ENCODE measurements at regions not wholly inside any gene's neighbourhood (a gene's known extent, or its start where the extent isn't known, plus 50 kb on each side); places are given as distances from the start of the nearest gene placed in this dataset.
"Not testable (repeated sequence)": the region's sequence is repeated elsewhere in the genome, so short reads cannot be mapped to it uniquely, and the experiment has no call there.

- H3K27me3 ChIP-seq (ENCODE audit: insufficient read depth, insufficient read length): no peaks in the 10 kb centered on the region
- no peaks in the 10 kb centered on the region for H3K9me3 ChIP-seq (ENCODE audit: insufficient read depth, low read length)
- TF ChIP-seq ZNF274 (IDR thresholded peaks at IDR 0.05; ENCODE audit: low read depth, low read length): no peak
- no peak for TF ChIP-seq SUZ12 (IDR thresholded peaks at IDR 0.05; ENCODE audit: extremely low read depth, insufficient read depth, insufficient read length)
- TF ChIP-seq YY1 (IDR thresholded peaks at IDR 0.05; ENCODE audit: insufficient read depth, insufficient read length): no peak
- no peaks in the 10 kb centered on the region for H3K36me3 ChIP-seq (ENCODE audit: insufficient read depth, insufficient read length, low read length)
- H3K4me1 ChIP-seq (ENCODE audit: insufficient read depth, insufficient read length): no peaks in the 10 kb centered on the region
- DNase-seq (ENCODE audit: low read depth, low spot score): no peak
- no peak overlapping the region for H3K4me3 ChIP-seq (ENCODE audit: insufficient read length, low read depth)
- no peak overlapping the region for H3K9ac ChIP-seq (ENCODE audit: insufficient read length, low read depth)
These were observed 587.9 kb downstream of the TBL1XR1 start for GRCh38 chr3:176609361-176609760.

GRCh38 chr3:176605553-176605952 lies 591.7 kb downstream of the TBL1XR1 start:
- H3K9me3 ChIP-seq (ENCODE audit: insufficient read depth, low read length); H3K4me1 ChIP-seq (ENCODE audit: insufficient read depth, insufficient read length); H3K9ac ChIP-seq (ENCODE audit: insufficient read length, low read depth); H3K27me3 ChIP-seq (ENCODE audit: insufficient read depth, insufficient read length); H3K36me3 ChIP-seq (ENCODE audit: insufficient read depth, insufficient read length, low read length); H3K4me3 ChIP-seq (ENCODE audit: insufficient read length, low read depth); DNase-seq (ENCODE audit: low read depth, low spot score): not testable (repeated sequence)

GRCh38 chr3:176595307-176595706 lies 602.0 kb downstream of the TBL1XR1 start:
- TF ChIP-seq SUZ12 (IDR thresholded peaks at IDR 0.05; ENCODE audit: extremely low read depth, insufficient read depth, insufficient read length) (no peak), ZNF274 (IDR thresholded peaks at IDR 0.05; ENCODE audit: low read depth, low read length) (no peak), YY1 (IDR thresholded peaks at IDR 0.05; ENCODE audit: insufficient read depth, insufficient read length) (no peak)
- Histone ChIP-seq H3K4me1 (ENCODE audit: insufficient read depth, insufficient read length) (no peaks in the 10 kb centered on the region), H3K4me3 (ENCODE audit: insufficient read length, low read depth) (no peak overlapping the region), H3K9me3 (ENCODE audit: insufficient read depth, low read length) (no peaks in the 10 kb centered on the region), H3K36me3 (ENCODE audit: insufficient read depth, insufficient read length, low read length) (no peaks in the 10 kb centered on the region), H3K27me3 (ENCODE audit: insufficient read depth, insufficient read length) (no peaks in the 10 kb centered on the region), H3K9ac (ENCODE audit: insufficient read length, low read depth) (no peak overlapping the region)
- DNase-seq (ENCODE audit: low read depth, low spot score): peak; percentile 9

GRCh38 chr3:176590722-176591121 lies 606.6 kb downstream of the TBL1XR1 start:
- Histone ChIP-seq H3K4me1 (ENCODE audit: insufficient read depth, insufficient read length) (no peaks in the 10 kb centered on the region), H3K27me3 (ENCODE audit: insufficient read depth, insufficient read length) (no peaks in the 10 kb centered on the region), H3K9me3 (ENCODE audit: insufficient read depth, low read length) (no peaks in the 10 kb centered on the region), H3K4me3 (ENCODE audit: insufficient read length, low read depth) (no peak overlapping the region), H3K36me3 (ENCODE audit: insufficient read depth, insufficient read length, low read length) (no peaks in the 10 kb centered on the region), H3K9ac (ENCODE audit: insufficient read length, low read depth) (no peak overlapping the region)
- no peak for DNase-seq (ENCODE audit: low read depth, low spot score)
- TF ChIP-seq SUZ12 (IDR thresholded peaks at IDR 0.05; ENCODE audit: extremely low read depth, insufficient read depth, insufficient read length) (no peak), ZNF274 (IDR thresholded peaks at IDR 0.05; ENCODE audit: low read depth, low read length) (no peak), YY1 (IDR thresholded peaks at IDR 0.05; ENCODE audit: insufficient read depth, insufficient read length) (no peak)

- Histone ChIP-seq H3K9me3 (ENCODE audit: insufficient read depth, low read length) (no peaks in the 10 kb centered on the region), H3K4me3 (ENCODE audit: insufficient read length, low read depth) (no peak overlapping the region), H3K36me3 (ENCODE audit: insufficient read depth, insufficient read length, low read length) (no peaks in the 10 kb centered on the region), H3K4me1 (ENCODE audit: insufficient read depth, insufficient read length) (no peaks in the 10 kb centered on the region), H3K27me3 (ENCODE audit: insufficient read depth, insufficient read length) (no peaks in the 10 kb centered on the region), H3K9ac (ENCODE audit: insufficient read length, low read depth) (no peak overlapping the region)
- TF ChIP-seq ZNF274 (IDR thresholded peaks at IDR 0.05; ENCODE audit: low read depth, low read length) (no peak), YY1 (IDR thresholded peaks at IDR 0.05; ENCODE audit: insufficient read depth, insufficient read length) (no peak), SUZ12 (IDR thresholded peaks at IDR 0.05; ENCODE audit: extremely low read depth, insufficient read depth, insufficient read length) (no peak)
- no peak for DNase-seq (ENCODE audit: low read depth, low spot score)
These were observed 610.2 kb downstream of the TBL1XR1 start for GRCh38 chr3:176587089-176587488.

- Histone ChIP-seq H3K9me3 (ENCODE audit: insufficient read depth, low read length) (no peaks in the 10 kb centered on the region), H3K36me3 (ENCODE audit: insufficient read depth, insufficient read length, low read length) (no peaks in the 10 kb centered on the region), H3K4me3 (ENCODE audit: insufficient read length, low read depth) (no peak overlapping the region), H3K9ac (ENCODE audit: insufficient read length, low read depth) (no peak overlapping the region), H3K4me1 (ENCODE audit: insufficient read depth, insufficient read length) (no peaks in the 10 kb centered on the region), H3K27me3 (ENCODE audit: insufficient read depth, insufficient read length) (no peaks in the 10 kb centered on the region)
- no peak for DNase-seq (ENCODE audit: low read depth, low spot score)
- no peak for TF ChIP-seq YY1 (IDR thresholded peaks at IDR 0.05; ENCODE audit: insufficient read depth, insufficient read length)
- TF ChIP-seq ZNF274 (IDR thresholded peaks at IDR 0.05; ENCODE audit: low read depth, low read length): no peak
- no peak for TF ChIP-seq SUZ12 (IDR thresholded peaks at IDR 0.05; ENCODE audit: extremely low read depth, insufficient read depth, insufficient read length)
These were observed 612.7 kb downstream of the TBL1XR1 start for GRCh38 chr3:176584413-176585176.

GRCh38 chr3:176583956-176584355 lies 613.3 kb downstream of the TBL1XR1 start:
- Histone ChIP-seq H3K36me3 (ENCODE audit: insufficient read depth, insufficient read length, low read length) (no peaks in the 10 kb centered on the region), H3K4me1 (ENCODE audit: insufficient read depth, insufficient read length) (no peaks in the 10 kb centered on the region), H3K9ac (ENCODE audit: insufficient read length, low read depth) (no peak overlapping the region), H3K27me3 (ENCODE audit: insufficient read depth, insufficient read length) (no peaks in the 10 kb centered on the region), H3K9me3 (ENCODE audit: insufficient read depth, low read length) (no peaks in the 10 kb centered on the region), H3K4me3 (ENCODE audit: insufficient read length, low read depth) (no peak overlapping the region)
- DNase-seq (ENCODE audit: low read depth, low spot score): no peak
- TF ChIP-seq ZNF274 (IDR thresholded peaks at IDR 0.05; ENCODE audit: low read depth, low read length) (no peak), SUZ12 (IDR thresholded peaks at IDR 0.05; ENCODE audit: extremely low read depth, insufficient read depth, insufficient read length) (no peak), YY1 (IDR thresholded peaks at IDR 0.05; ENCODE audit: insufficient read depth, insufficient read length) (no peak)
